NCI-H2196 (cell line): ENCODE measurements at regions not wholly inside any gene's neighbourhood (a gene's known extent, or its start where the extent isn't known, plus 50 kb on each side); places are given as distances from the start of the nearest gene placed in this dataset.

ENCODE experiments used
- DNase-seq: peaks from one replicate; lab custom pipeline; 2025; ENCODE audit not compliant: unreplicated experiment; lab: John Stamatoyannopoulos, UW

- no peak for DNase-seq
Measured at GRCh38 chr12:108029051-108029835, 99.8 kb upstream of the WSCD2 start.

GRCh38 chr12:108033090-108033489 is 96.0 kb upstream of the WSCD2 start:
- no peak for DNase-seq

DNA sequence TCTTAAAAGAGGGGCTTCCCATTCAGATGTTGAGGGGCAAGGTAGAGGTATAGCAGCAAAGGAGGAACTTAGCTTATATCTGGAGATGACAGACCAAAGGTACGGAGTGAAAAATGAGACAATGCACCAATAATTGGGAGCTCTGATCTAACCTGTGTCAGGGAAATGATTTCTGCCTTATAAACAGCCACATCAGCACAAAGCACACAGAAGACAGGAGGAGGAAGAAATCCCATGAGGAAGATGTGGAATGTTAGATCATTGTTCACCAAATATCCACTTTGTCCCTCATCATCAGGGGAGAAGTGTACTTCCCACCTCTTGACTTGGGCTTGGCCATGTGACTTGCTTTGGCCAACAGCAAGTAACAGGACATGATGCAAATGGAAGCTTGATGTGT is 93.7 kb upstream of the WSCD2 start:
- no peak for DNase-seq

DNA sequence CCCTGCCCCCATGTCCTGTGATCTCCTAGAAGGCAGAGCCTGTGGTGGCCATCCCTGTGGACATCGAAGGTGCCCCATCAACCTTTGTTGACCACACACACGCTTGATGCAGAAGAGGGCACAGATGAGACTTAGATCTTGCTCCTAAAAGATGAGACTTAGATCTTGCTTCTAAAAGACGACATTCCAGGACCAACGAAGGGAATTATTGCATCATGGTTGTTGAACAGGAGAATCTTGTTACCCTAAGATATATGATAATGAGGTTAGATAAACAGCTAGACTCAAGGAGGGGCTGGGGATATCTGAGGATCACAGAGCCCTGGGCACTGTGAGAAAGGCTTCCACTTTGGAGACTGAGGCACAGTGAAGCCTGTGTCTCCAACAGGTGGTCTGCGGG is 91.1 kb upstream of the WSCD2 start:
- no peak for DNase-seq

- no peak for DNase-seq
Measured at GRCh38 chr12:108039794-108040193, 89.3 kb upstream of the WSCD2 start.

DNA sequence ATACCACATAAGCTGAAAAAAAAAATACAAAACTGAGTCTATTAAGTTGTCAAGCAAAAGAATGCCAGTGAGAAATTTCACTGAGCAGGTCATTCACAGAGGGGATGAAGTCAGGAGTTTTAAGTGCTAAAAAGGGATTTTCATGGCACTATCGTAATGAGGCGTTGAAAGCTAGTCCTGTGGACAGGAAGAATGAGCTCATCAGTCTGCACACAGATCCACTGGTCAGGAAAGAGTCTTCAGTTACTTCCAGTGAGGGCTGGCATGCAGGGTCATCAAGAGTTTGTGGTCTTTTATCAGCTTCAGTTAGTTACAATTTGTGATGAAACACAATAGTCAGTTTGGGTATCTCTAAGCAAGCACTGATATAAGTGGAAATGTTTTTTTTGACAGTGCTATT is 88.1 kb upstream of the WSCD2 start:
- DNase-seq: no peak

DNA sequence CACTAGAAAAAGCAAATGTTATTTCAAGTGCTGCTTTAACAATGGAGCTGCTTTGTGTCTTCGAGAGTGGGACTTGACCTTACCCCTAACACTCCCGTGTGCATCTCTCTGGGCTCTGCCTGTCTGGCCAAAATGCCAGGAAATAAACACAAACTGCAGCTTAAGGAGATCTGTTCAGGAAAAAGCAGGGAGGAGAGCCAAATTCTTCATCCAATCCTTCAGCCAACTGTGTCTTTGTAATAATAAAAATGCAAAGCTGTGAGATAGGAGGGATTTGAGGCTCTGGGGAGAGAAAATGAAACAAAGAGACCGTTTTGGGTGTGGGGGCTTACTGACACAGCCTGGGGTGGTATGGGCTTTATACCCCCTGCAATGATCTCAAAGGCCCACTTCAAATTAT is 85.8 kb upstream of the WSCD2 start:
- DNase-seq: no peak

DNA sequence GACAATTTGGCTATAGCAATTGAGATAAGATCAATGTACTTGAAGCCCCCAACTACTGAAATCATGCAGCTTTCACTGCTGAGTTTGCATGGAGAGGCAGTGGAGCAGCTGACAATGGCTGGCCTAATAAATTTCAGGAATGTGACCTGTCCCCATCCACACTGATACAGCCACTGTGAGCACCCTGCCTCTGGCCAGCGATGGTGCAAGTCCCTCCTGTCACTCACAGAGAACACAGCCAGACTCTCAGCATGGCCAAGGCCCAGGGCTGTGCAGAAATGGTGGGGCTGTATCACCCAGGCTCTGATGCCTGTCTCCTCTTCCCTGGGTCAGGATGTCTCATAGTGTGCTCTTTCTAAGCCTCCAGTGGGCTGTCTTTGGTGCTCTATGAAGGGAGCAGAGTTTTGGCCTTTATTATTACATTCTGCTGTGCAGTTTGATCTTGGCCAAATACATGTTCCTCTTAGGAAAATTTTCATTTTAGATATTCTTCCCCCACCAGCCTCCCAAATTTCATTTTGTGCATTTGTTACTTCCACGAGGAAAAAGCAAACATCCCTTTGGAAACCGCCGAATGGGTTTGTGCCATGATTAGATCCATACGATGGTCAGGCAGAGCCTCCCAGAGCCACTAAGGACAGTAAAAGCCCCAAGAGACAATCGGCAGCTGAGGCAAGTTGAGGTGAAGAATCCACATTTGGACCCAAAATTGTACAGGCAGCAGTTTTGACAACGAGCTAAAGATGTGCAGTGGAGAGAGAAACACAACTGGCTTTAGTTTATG is 85.1 kb upstream of the WSCD2 start:
- DNase-seq: no peak

DNA sequence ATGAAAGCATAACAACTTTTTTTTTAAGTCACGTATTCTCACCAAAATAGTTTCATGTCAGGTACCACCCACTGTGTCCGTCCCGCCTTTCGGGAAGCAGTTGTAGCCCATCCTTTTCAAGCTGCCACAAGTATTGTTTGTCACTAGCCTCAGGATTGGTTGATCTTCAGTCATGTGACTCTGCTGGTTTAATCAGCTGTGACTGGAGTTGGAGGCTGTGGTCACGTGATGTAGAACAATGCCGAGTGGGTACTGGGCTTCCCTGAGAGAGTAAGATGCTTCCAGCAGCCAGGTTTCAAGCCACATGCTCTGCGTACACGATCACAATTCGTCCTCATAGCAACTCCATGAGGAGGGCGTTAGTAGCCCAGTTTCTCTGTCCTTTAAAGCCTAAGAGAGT is 83.0 kb upstream of the WSCD2 start:
- no peak for DNase-seq

DNA sequence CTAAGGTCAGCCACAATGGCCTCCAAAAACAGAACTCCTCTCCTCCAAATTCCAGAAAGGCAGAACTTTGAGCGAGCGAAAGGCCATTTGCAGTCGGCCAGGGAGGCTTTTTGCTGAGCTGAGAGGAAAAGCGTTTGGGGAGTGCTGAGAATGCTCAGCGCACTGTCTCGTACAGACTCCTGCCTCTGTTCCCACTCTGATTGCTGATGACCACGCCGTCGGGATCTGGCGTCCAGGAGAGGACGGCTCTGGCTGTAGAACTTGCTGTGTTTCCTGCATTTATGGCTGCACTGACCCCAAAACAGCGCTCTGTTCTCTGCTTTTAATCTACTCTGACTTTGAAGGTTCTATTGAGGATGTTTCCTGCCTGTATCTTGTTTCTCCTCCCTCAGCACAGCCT is 82.4 kb upstream of the WSCD2 start:
- no peak for DNase-seq

- DNase-seq: no peak
Measured at GRCh38 chr12:108047071-108047550, 82.0 kb upstream of the WSCD2 start.

DNA sequence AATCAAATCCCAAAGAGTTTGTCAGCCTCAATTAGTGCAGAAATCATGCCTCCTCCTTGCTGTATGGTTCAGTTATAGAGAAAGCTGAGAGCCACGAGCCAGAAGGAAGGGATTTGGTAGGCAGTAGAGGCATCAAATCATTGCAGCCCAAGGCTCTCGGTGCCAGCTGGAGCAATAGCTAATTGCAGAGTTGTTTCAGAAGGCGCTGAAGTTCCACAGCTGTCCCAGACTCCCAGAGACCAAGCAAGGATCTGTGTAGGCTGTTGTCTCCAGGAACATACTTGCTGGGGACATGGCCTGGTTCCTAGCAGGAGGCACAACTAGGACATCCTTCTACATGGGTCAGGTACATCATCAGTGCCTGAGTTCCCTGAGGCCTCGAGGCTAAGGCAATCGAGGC is 80.4 kb upstream of the WSCD2 start:
- DNase-seq: no peak

GRCh38 chr12:108050696-108051095 is 78.4 kb upstream of the WSCD2 start:
- no peak for DNase-seq

- no peak for DNase-seq
Measured at GRCh38 chr12:108052260-108052659, 76.8 kb upstream of the WSCD2 start.

DNA sequence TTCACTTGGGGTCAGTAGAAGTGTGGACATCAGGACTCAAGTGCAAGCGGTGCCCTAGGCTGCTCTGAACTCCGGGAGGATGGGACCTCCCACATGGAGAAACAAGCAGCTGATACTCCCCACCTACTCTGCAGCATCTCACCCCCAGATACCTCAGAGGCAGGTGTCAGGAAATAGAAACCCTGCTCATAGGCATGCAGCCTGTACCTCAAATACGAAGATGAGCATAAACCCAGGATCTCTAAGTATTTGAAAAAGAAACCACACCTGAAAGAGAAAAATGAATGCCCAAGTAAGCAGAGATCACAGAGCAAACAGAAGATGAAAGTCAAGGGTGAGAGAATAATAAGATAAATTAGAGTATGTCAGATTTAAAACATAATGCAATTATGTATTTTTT is 75.6 kb upstream of the WSCD2 start:
- DNase-seq: no peak

DNA sequence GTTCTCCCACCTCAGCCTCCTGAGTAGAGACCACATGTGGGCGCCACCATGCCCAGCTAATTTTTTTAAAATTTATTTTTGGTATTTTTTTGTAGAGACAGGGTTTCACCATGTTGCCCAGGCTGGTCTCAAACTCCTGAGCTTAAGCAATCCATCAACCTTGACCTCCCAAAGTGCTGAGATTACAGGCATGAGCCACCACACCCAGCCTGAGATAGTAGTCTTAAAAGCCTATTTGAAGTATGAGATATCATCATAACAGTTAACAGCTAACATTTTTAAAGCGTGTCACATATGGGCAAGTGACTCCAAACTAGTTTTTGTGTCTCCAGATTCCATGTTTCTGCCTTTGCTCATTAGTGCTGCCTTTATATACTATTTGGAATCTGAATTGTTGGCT is 74.6 kb upstream of the WSCD2 start:
- no peak for DNase-seq

DNA sequence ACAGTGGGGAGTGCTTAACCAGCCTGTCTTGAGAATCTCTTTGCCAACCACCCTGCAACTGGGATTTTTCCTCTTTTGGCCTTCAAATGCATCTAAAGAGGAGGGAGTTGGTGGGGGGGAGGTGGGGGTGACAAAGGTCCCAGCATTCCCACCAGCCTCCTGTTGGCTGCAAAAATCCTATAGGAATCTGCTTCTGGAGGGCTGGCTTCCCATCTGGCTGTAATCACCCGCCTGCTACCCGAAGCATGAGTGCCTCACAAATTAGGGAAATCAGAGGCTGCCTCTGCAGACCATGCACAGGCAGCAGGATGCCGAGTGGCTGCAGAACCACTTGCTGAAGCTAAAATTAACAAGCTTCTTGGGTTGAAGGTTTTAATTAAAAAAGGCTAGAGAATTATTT is 73.9 kb upstream of the WSCD2 start:
- DNase-seq: no peak

DNA sequence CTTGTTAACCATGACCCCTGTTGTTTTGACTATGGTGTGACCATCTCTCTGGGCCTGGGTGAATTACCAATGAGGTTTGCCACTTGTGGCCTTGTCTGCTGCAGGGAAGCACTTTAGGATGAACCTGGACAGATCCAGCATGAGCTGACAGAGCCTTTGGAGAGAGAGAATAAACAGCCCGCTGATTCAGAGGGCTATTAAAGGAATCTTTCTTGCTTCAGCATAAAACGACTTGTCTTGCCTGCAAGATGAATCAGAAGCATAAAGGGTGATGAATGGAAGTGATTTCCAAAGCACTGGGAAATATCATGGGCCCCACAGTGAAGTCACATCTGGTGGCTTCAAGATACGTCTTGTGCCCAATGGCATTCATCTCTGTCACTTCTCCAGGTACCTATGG is 69.0 kb upstream of the WSCD2 start:
- DNase-seq: no peak

- DNase-seq: no peak
Measured at GRCh38 chr12:108060903-108061302, 68.2 kb upstream of the WSCD2 start.

- peak; percentile 37 for DNase-seq
Measured at GRCh38 chr12:108063192-108063591, 65.9 kb upstream of the WSCD2 start.

DNA sequence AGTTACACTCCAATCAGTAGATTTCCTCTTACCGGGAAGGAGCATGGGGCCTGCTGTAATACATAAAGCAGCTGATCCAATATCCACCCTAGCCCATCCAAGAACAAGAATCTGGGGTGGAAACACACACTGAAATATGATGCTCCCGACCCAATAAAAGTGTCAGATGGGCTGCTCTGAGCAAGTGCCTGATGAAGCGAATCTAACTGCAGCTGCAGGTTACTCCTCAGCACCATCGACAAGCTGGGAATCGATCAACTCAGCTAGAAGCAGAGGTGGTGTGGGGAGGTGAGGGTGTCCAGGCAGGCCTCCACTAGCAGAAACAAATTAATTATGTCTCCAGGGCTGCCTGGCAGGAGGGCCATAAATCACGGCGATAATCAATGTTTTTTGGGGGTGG is 64.0 kb upstream of the WSCD2 start:
- no peak for DNase-seq
